ENCODE measurements at regions not wholly inside any gene's neighbourhood (a gene's known extent, or its start where the extent isn't known, plus 50 kb on each side); places are given as distances from the start of the nearest gene placed in this dataset.

GRCh38 chr6:142633317-142633716 is 311.7 kb downstream of the HIVEP2 start:
- no peaks in the 10 kb centered on the region for H3K27me3 ChIP-seq

GRCh38 chr6:142635130-142635529 is 309.8 kb downstream of the HIVEP2 start:
- H3K4me3 ChIP-seq, result no peak overlapping the region
- TF ChIP-seq, protein P1, sequence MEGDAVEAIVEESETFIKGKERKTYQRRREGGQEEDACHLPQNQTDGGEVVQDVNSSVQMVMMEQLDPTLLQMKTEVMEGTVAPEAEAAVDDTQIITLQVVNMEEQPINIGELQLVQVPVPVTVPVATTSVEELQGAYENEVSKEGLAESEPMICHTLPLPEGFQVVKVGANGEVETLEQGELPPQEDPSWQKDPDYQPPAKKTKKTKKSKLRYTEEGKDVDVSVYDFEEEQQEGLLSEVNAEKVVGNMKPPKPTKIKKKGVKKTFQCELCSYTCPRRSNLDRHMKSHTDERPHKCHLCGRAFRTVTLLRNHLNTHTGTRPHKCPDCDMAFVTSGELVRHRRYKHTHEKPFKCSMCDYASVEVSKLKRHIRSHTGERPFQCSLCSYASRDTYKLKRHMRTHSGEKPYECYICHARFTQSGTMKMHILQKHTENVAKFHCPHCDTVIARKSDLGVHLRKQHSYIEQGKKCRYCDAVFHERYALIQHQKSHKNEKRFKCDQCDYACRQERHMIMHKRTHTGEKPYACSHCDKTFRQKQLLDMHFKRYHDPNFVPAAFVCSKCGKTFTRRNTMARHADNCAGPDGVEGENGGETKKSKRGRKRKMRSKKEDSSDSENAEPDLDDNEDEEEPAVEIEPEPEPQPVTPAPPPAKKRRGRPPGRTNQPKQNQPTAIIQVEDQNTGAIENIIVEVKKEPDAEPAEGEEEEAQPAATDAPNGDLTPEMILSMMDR (IDR thresholded peaks at IDR 0.05), result no peak
- TF ChIP-seq POLR2A (IDR thresholded peaks at IDR 0.05), result no peak
- intact Hi-C loops (cut with DNase I), result no loop called here

More at GRCh38 chr6:142633317-142633716, 311.7 kb downstream of the HIVEP2 start:
- Histone ChIP-seq H3K9me3 (no peaks in the 10 kb centered on the region), H3K4me3 (no peak overlapping the region), H3K27ac (no peak overlapping the region), H3K4me1 (no peaks in the 10 kb centered on the region), H3K36me3 (no peaks in the 10 kb centered on the region)
- TF ChIP-seq POLR2A (IDR thresholded peaks at IDR 0.05), result no peak
- TF ChIP-seq, protein P1 (IDR thresholded peaks at IDR 0.05), result no peak
- DNase-seq, result no peak
- intact Hi-C loops (cut with DNase I), result no loop called here

GRCh38 chr6:142637624-142638351 is 307.2 kb downstream of the HIVEP2 start:
- WGBS, 2 donors, result 85 to 86% methylated on average over 10 of the region's 10 CpGs
- Histone ChIP-seq H3K4me1 (no peaks in the 10 kb centered on the region), H3K27ac (no peak overlapping the region), H3K9me3 (no peaks in the 10 kb centered on the region), H3K36me3 (no peaks in the 10 kb centered on the region), H3K27me3 (no peaks in the 10 kb centered on the region), H3K4me3 (no peak overlapping the region)
- DNase-seq, result no peak
- intact Hi-C loops (cut with DNase I), result no loop called here
- no peak for TF ChIP-seq POLR2A (IDR thresholded peaks at IDR 0.05)
- TF ChIP-seq, protein P1 (IDR thresholded peaks at IDR 0.05), result no peak

More at GRCh38 chr6:142635130-142635529, 309.8 kb downstream of the HIVEP2 start:
- Histone ChIP-seq H3K9me3 (no peaks in the 10 kb centered on the region), H3K27ac (no peak overlapping the region), H3K27me3 (no peaks in the 10 kb centered on the region), H3K36me3 (no peaks in the 10 kb centered on the region), H3K4me1 (no peaks in the 10 kb centered on the region)
- 71 to 74% methylated on average over 1 of the region's 1 CpG for WGBS, 2 donors
- no peak for DNase-seq

DNA sequence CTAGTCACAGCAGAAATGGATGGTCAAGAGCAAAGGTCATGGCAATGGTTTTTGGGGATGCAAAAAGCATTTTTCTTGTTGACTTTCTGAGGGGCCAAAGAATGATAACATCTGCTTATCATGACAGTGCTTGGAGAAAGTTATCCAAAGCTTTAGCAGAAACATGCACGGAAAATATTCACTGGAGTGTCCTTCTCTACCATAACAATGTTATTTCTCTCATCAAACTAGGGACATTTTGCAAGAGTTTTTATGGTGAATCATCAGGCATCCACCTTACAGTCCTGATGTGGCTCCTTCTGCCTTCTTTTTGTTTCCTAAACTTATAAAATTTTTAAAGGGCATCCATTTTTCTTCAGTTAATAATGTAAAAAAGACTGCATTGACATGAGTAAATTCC is 302.3 kb downstream of the HIVEP2 start:
- DNase-seq, result no peak
- TF ChIP-seq, protein P1 (IDR thresholded peaks at IDR 0.05), result no peak
- TF ChIP-seq POLR2A (IDR thresholded peaks at IDR 0.05), result no peak
- Histone ChIP-seq H3K27ac (no peak overlapping the region), H3K4me3 (no peak overlapping the region), H3K4me1 (no peaks in the 10 kb centered on the region), H3K9me3 (no peaks in the 10 kb centered on the region), H3K36me3 (no peaks in the 10 kb centered on the region), H3K27me3 (peaks cover 0 to 9% (median 0%) of the 10 kb centered on the region in 4 donors)
- intact Hi-C loops (cut with DNase I), result no loop called here
- WGBS, 2 donors, result 84 to 92% methylated on average over 1 of the region's 1 CpG

DNA sequence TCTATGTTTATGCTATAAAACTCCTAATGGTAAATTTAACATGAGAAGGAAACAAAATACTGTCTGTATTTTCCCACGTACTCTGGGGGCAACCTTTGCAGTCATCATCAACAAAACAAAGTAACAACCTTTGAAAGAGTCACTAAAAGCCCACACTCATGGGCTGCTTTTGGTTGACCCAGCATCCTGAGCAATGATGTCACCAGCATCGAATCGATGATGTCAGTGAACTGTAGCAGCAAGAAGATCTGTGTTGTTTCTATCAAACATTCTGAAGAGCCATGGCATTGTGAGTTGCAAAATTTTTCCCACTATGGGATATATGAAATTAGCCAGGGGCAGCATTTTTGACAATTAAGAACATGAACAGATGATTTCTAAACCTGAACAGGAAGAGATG is 300.1 kb downstream of the HIVEP2 start:
- WGBS, 2 donors, result 73% methylated on average over 3 of the region's 3 CpGs
- no peaks in the 10 kb centered on the region for H3K36me3 ChIP-seq
- DNase-seq, result no peak
- peaks cover 0 to 9% (median 0%) of the 10 kb centered on the region in 4 donors for H3K27me3 ChIP-seq
- no peak overlapping the region for H3K27ac ChIP-seq
- H3K4me1 ChIP-seq, result no peaks in the 10 kb centered on the region
- intact Hi-C loops (cut with DNase I), result no loop called here
- TF ChIP-seq, protein P1 (IDR thresholded peaks at IDR 0.05), result no peak
- TF ChIP-seq POLR2A (IDR thresholded peaks at IDR 0.05), result no peak
- H3K9me3 ChIP-seq, result no peaks in the 10 kb centered on the region
- no peak overlapping the region for H3K4me3 ChIP-seq

All from esophagus squamous epithelium (tissue), 5 donors.